ENCODE measurements at regions not wholly inside any gene's neighbourhood (a gene's known extent, or its start where the extent isn't known, plus 50 kb on each side); places are given as distances from the start of the nearest gene placed in this dataset.

DNA sequence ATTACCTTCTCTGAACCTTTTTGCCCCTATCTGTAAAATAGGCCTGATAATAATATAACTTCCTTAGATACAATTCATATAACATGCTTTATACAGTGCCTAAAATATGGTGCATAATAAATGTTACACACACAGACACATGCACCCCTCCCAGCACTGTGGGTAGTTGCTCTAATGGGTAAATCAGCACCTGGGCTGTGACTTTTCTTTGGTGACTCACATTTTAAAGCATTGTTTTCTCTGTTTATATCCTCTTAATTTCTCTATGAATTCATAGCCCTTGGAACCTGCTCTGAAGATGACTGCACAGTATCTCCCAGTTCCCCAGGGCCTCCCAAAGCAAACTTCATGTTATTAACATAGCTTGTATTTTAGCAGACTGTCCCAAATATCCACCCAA lies 248.2 kb upstream of the TNP1 start:
- no peak for DNase-seq

DNA sequence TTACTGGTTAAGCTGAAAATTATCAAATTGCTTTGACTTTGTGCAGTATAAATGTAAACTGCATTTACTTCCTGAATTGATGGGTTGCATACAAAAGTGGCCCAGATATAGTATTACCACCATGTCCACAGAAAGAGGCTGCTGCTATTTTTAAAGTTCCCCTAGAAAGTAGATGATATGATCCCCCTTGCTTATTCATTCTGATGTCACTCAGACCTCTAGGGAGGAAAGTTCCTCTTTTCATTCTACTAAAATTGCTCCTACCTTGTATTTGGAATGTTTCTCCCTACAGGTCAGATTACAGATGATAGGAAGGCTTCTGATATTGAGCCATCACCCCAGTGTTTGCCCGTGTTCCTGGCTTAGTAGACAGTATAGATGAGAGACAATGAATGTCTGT lies 247.6 kb upstream of the TNP1 start:
- no peak for DNase-seq

DNA sequence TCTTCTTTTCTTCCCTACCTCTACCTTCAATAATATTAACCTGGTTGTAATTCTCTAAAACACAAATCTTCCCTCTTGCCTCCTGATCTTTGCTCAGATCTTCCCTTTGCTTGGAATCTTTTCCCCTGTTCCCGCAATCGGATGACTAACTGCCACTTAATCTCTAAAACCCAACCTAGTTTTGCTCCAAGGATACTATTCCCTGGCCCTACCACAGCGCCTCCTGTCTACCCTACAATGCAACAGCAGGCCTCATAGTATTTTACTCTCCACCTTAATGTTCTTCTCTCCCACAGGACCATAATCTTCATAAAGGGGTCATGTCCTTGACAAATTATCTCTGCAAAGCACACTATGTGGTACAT lies 246.8 kb upstream of the TNP1 start:
- no peak for DNase-seq

DNA sequence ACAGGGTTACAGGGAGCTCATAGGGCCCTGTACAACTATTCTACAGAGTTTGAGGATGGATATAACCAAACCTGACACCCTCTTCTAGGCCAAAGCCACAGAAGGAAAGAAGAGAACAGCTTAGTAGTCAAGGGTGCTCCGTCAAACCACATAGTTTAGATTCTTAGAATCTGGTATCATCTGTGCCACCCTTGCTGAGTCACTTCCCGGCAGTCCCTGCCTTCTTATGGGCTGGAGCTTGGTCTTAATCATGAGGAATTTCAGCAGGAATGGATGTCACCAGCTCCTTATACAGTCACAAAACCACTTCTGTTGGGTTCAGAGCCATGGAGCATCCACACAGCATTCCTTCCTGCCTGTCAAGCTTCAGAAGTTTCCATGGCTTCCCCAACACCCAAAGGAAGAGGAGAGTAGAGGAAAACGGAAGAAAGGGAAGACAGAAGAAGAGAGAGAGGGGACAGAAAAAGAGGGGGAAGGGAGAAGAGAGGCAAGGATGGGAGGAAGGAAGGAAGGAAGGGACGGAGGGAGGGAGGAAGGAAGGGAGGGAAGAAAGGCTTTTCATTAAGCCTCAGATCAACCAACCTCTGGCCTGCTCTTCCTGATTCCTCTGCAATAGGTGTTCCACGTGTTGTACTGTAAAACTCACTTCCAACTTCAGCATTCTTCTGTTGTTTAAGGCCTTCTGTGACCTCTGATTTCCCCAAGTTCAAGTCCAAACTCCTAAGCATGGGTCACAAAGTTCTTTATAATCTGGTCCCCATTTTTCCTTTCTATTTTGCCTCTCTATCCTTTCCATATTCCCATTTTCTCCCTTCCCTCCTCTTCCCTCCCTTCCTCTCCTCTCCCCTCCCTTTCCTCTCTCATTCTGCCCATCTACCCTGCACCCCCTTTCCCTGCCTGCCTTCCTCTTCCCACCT lies 246.1 kb upstream of the TNP1 start:
- DNase-seq: no peak

DNA sequence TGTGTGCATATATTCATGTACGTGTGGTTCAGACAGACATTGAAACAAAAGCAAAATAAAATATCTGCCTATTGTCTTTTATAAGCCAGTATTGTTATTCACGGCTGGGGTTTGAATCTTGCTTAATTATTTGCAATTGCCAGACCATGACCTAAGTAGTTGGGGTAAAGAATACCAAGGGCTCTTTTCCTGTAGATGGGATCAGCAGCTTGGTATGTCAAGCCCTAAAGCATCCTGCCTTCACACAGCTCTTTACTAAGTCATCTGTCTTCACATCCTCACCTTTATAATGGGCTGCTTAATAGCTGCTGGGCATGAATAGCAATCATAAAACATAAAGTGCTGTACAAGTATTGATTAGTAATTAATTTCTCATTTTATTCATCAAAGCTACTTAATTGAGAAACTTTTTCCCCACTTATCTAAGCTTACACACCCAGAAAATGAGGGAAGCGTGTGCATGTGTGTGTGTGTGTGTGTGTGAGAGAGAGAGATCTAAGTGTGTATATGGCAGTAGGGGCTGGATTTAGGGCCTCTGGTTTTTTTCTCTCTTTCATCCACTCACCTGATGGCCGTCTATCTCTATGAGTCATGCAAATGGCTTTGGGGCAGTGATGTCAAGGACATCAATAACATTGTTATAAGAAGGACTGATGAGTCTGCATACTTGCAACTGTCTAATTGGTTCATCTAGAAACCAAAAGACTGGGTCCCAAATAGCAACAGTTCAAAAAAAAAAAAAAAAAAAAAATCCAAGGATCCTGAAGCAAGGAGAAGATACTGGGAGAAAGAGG lies 244.1 kb upstream of the TNP1 start:
- no peak for DNase-seq

DNA sequence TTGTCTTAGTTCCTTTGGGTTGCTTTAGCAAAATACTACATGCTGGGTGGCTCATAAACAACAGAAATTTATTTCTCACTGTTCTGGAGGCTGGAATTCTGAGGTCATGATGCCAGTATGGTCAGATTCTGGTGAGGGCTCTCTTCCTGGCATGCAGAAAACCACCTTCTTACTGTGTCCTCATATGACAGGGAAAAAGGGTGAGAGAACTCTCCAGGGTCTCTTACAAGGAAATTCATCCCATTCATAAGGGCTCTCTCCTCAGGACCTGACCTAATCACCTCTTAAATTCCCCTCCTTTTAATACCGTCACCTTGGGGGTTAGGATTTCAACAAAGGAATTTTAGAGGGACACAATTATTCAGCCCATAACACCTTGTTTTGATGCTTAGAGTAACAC lies 243.1 kb upstream of the TNP1 start:
- DNase-seq: no peak

DNA sequence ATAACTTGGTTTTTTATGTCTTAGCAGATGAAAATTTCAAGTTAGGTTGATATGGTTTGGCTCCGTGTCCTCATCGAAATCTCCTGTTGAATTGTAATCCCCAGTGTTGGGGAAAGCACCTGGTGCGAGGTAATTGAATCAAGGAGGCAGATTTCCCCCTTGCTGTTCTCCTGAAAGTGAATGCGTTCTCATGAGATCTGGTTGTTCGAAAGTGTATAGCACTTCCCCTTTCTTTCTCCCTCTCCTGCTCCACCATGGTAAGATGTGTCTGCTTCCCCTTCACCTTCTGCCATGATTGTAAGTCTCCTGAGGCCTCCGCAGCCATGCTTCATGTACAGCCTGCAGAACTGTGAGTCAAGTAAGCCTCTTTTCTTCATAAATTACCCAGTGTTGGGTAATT lies 242.1 kb upstream of the TNP1 start:
- no peak for DNase-seq

DNA sequence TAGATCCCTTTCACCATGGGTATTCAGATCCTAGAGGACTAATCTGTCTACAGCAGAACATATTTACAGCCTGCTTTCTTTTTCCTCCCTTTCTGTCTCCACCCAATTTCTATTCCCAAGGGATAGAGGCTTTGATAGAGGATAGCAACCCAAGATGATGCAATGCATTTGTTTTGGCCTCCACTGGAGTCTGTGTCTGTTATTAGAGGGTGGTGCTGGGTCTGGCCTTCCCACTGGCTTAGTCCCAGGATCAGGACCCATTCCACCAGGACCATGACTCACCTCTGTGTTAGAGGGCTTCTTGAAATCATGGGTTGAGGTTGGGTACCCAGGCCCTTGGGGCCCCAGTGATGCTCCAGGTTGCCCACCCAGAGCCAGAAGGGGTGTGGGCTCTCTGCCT lies 239.7 kb upstream of the TNP1 start:
- DNase-seq: no peak

DNA sequence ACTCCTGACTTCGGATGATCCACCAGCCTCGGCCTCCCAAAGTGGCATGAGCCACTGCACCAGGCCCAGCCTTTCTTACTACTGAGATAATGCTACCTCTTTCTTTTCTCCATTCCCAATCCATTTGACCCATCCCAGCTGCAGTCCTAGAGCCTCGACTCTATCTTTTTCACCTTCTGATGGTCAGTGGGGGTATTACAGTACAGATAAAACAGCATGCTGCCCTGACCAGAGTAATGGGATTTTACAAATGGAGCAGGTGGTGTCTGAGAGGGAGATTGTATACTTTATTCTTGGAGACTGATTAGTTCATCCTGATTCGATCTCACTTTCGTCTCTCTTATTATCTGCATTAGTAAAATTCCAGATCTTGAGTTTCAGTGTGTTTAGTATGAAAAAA lies 238.6 kb upstream of the TNP1 start:
- DNase-seq: no peak

DNA sequence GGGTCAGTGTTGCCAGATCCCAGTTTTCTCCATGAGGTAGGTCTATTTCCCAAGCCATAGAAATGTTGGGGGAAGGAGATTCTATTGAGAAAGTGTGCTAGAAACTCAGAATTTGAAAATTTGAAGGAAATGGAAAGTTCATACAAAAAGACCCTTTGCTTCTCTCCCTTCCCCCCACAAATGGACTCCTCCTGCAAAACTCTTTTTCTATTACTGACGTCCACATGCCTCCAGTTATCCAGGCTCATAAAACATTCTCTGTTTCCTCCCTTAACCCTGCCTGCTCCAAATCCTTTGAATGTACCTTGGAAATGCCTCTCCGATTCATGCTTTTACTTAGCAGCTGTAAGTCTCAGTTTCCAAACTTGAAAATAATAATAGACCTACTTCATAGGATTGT lies 237.5 kb upstream of the TNP1 start:
- DNase-seq: no peak

DNA sequence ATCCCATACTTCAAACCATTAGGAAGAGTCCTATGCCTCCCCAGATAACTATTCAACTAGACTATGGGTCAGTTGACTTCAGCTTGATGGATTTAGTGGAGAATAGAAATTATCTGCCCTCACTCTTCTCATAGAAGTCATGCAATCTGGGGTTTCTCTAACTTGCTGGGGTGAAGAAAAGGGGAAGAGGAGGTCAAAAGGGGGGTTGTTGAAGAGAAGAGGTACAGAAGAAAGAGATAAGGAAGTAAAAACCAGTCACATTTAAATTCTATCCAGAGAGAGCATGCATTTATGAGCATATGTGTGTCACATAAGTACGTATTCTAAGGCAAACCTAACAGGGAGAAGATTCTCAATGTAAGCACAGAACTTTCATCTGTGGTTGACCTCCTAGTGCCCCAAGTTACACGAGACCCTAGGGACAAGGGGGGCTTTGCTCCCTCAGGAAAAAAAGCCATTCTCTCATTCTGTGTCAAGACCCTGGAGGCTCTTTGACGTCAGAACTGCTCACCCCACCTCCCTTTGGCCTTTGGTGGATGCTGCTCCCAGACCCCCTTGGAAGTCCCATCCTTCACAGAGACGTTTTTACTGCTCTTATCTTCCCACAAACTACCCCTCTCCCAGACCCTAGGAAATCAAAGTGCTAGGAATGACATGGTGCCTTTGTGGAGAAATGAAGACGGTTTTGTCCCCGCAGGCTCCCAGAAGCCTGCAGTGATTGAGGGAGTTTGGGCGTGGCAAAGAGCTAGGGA lies 236.8 kb upstream of the TNP1 start:
- no peak for DNase-seq

DNA sequence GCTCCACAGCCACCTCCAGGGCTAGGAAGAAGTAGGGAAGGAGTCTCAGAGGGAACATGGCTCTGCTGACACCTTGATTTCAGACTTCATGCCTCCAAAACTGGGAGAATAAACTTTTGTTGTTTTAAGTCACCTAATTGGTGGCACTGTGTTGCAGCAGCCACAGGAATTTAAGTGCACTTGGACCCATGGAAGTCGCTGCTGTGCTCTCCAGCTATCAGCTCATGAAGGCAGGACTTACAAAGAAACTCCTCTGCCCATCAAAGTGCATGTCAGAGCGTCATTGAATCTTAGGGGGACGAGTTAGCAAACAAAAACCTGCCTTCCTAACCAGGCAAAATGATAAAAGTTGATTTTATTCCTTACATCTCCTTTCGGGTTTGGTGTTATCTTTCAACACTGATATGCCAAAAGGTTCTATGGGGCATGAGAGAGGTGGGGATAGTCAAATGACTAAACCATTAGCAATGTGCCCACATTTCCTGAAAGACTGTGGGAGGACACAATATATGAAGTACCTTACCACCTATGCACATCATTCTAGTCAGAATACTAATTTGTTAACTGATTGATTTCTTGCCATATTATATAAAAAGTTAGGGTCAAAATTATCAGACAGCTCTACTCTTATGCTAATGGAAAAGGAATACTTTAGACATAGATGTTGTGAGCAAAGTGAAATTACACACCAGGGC lies 235.8 kb upstream of the TNP1 start:
- DNase-seq: no peak

DNA sequence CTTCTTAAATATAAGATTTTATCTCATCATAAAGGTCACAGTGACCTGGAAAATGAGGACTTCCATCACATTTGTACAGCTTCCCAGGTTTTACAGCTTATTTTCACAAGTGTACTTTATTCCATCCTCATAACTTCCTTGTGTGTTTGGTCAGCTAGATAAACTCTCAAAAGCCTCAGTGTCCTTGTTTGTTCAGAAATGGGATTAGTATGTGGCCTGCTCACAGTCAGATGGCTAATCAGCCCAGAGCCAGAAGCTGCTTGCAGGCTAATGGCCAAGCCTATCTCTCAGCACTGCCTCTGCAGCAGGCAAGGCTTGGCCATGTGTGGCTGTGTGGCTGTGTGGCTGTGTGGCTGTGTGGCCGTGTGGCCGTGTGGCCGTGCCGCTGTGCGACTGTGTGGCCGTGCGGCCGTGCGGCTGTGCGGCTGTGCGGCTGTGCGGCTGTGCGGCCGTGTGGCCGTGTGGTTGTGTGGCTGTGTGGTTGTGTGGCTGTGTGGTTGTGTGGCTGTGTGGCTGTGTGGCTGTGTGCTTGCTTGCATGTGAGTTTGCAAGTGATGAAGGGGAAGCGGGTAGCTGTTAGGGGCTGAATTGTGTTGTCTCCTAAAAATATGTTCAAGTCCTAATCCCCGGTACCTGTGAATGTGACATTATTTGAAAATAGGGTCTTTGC lies 233.0 kb upstream of the TNP1 start:
- no peak for DNase-seq

DNA sequence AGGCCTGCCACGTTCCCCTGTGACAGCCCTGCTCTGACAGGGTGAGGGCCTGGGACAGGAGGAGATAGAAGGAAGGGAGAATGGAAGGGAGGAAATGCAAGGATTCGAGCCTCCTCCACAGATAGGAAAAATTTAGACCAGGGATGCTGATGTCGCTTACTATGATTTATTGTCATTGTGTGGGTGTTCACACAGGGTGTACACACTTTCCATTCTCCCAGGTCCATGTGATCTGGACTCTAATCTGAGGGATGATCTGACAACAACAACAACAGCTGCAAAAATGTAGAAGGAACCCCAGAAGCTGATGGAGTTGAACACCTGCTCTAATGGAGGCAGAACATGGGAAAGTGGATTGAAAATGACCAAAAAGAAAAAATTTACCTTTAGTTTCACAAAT lies 231.7 kb upstream of the TNP1 start:
- DNase-seq: no peak

DNA sequence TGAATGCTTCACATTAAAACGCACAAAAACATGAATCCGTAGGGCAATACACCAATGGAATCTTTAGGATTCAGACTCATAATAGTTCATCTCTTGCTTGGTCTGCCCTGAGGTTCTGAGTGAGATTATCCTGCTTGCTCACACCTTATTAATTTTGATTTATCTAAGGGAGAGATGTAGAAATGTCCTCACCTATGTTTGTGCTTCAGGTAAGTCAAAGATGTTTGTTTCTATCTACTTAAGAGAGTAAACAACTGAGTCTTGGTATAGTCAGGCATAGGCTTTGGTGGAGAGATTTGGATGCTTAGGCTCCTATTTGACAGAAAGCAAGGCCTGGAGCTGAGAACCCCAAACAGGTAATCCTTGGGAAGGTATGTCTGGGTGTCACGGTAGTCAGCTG lies 231.0 kb upstream of the TNP1 start:
- no peak for DNase-seq

DNA sequence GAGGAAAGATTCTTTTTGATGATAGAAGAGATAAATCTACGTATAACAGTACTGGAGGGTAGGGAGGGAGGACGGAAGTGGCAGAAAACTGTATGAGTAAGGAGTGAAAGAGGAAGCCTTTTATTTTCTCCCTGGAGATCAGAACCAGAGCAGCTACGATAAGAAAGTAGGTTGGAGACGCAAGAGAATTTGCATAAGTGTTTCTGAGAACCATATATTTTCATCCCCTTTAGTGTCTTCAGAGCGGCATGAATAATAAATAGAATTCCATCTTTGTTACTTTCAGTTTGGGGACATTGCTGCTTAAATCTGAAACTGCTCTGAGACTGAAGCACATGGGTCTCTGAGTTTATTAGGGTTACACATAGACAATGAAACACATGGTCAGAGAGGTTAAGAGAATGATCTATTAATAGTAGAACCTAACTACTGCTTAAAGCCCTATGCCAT lies 230.2 kb upstream of the TNP1 start:
- no peak for DNase-seq

DNA sequence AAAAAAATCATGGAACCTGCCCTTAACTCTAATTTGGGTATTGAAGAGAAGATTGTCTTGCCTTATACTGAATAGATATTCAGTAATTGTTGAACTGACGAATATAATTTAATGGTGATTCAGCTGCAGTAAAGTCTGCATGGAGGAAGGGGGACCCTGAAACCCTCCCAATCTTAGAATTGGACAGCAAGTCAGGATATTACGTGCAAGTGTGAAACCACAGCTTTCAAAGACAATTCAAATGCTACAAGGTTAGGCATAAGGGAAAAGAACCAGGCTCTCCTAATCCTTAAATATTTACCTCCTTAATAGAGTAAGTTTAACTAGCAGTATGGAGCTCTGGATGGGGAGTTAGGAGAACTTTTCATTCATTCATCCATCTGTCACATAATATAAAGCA lies 226.9 kb upstream of the TNP1 start:
- DNase-seq: no peak

DNA sequence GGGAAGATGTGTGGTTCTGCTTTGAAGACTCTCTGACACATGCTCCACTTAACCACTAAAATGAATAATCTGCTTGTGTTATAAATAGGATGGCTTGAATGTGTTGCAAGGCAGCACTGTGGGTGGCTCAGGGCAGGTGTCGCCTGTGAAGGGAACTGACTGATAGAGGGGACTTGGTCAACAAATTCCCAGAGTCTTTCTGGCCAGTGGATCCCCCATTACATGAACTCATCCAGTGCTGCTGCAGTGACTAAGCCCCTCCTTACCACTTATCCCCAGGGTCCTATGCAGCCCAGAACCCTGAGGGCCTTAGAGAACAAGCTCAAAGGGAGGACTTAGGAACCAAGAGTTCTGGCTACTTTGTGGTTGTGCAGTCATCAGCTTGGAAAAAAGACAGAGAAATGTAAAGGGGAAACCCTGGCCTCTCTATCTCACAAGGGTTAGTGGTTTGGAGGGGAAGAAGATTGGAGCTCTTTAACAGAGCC lies 226.2 kb upstream of the TNP1 start:
- DNase-seq: no peak

DNA sequence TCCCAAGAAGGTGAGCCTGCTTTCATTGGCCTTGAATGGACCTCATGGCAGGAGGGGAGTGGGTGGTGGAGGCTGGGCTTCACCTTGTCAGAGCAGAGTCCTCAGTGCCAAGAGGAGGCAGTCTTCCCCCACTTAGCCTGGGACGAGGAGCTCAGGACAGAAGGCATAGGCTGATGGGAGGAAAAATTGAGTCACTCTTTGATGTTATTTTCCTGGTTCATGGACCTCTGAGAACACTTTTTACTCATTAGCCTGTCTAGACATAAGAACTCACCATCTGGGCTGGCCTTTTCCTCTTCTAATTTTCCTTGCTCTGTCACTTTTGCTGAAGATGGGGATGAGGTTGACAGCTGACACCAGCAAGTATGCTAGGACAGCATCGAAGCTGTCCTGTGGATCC lies 225.7 kb upstream of the TNP1 start:
- no peak for DNase-seq

DNA sequence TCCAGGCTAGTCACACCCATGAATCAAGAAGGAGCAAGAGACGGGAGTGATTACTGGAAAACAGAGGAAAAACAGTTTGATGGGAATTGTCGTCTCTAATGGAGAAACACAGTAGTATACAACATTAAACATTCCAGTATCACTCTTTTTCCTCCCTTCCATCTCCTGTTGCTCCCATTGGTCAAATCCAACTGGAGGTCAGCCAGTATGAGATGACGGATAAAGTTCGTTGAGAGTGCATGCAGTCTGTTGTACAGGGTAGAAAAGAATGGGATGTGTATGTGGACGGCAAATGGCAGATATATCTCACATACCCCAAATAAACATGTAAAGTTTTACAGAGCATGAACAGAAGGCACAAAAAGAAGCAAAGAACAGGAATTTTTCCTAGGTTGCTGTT lies 221.9 kb upstream of the TNP1 start:
- DNase-seq: no peak

DNA sequence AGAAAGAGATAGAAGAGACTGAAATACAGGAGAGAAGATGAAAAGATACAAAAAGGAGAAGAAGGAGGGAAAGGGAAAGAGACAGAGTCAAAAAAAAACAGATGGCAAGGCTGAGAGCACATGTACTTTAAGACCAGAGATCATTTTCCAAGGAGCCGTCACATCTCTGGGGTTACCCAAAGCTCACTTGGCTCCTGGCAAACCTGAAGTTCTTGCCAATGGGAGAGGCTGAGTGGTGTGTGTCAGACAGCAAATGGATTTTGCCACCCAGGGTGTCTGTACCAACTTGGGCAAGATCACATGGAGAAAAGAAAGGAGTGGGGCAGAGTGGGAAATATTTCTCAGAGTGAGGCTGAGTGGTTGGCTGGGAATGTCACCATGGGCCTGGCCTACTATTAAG lies 219.3 kb upstream of the TNP1 start:
- DNase-seq: no peak

All from occipital lobe (tissue), 1 donor.